HG02610 (cell line): ENCODE measurements at regions not wholly inside any gene's neighbourhood (a gene's known extent, or its start where the extent isn't known, plus 50 kb on each side); places are given as distances from the start of the nearest gene placed in this dataset.

Source experiments
- ATAC-seq: cut with Tn5 transposase; IDR thresholded peaks from one replicate; pipeline ENCODE4 v1.9.1; 2021; ENCODE audit warnings: mild to moderate bottlenecking, moderate library complexity; ENCODE audit not compliant: unreplicated experiment

GRCh38 chr16:65224471-65224870, 102.6 kb upstream of the CDH11 start:
- no peak for ATAC-seq

- ATAC-seq, result no peak
These were observed 101.5 kb upstream of the CDH11 start for GRCh38 chr16:65223335-65223734.

- ATAC-seq, result no peak
These were observed 100.7 kb upstream of the CDH11 start for GRCh38 chr16:65222536-65222935.

DNA sequence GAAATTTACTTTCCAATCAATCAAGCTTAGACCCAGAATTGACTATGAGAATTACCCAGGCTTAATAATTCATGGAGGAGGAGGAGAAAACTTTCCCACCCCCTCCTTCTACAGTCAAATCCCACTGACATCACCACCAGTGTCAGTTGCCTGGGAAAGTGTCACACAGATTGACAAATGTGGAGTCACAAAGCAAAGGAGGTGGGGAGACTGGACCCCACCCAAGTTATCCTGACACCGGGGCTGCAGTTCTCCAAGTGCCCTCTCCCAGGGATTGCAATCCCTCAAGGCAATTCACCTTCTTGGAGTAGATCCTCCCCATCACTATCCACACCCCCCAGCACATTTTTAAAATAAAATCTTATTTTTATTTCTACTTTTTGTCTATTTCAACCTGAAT, 100.2 kb upstream of the CDH11 start:
- no peak for ATAC-seq

DNA sequence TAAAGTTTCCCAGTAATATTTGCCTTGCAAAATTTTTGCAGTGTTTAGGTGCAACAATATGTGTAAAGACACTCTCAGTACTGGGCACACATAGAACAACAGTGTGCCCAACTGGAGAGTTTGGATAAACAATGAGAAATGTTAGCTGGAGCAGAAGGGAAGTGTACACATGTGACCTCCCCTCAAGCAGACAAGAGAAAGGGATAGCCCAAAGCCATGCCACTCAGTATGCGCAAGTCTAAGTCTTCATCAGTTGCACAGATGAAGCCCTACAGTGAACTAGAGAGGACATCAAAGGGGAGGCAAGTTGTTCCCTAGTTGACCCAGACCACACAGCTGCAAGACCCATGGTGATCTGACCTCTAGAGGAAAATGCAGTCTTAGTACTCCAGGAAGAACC, 97.9 kb upstream of the CDH11 start:
- no peak for ATAC-seq

GRCh38 chr16:65218348-65218747, 96.5 kb upstream of the CDH11 start:
- no peak for ATAC-seq

DNA sequence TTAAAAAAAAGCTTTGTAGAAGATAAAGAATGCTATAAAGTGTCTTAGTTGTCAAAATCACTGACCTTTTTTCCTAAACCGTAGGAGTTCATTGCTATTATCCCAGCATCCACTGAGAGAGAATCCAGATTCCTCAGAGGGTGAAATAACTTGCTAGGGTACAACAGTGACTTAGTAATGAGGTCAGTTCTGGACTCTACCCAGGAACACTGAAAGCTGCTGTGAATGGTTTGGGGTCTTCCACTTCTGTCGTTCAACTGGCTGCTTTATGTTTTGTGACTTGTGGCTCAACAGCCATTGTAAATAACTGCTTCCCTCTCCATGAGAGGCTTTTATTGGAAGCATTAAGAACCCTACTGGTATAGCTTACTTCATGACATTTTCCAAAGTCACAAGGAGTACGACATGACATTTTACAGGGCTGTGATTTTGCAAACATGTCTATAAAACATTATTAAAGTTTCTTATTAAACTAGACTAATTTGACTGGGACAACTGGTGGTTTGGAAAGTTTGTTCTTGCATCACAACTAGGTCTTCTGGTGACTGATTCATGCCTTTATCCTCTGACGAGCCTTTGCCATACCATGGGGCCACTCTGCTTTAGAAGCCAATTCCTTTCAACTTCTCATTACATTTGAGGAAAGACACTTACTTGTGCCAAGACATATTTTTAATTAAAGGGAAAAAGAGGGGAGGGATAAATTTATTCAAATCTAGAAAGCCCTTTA, 92.2 kb upstream of the CDH11 start:
- ATAC-seq, result no peak

GRCh38 chr16:65212791-65213190, 90.9 kb upstream of the CDH11 start:
- ATAC-seq, result no peak

DNA sequence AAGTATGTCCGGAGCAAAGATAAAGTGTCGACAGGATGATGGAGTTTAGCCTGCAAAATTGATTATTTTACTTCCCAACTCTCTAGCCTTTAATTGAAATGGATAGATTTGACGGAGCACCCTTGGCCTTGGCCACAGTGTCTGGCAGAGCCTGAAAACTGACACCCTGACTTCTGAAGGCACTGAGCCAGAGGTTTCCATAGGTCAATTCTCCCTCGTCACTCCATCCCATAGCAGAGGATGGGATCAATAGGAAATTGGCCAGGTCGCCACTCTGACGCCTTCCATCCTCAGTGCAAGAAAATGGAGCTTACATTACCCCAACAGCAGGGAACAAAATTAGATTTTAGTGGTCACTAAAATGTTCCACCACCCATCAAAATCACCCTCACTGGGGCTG, 90.4 kb upstream of the CDH11 start:
- no peak for ATAC-seq

DNA sequence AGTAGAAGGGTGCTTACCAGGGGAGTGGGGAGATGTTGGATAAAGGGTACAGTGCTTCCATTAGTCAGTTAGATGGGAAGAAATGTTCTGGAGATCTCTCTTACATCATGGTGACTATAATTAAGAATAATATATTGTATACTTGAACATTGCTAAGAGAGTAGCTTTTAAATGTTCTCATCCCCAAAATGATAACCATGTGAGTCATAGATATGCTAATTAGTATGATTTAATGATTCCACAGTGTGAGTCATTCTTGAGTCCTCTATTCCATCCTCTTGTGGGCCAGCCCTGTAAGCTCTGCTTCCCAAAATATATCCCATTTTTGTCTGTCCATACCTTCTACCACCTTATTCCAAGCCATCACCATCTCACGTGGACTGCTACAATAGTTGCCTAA, 80.6 kb upstream of the CDH11 start:
- ATAC-seq, result no peak

- no peak for ATAC-seq
These were observed 79.6 kb upstream of the CDH11 start for GRCh38 chr16:65201511-65201910.

DNA sequence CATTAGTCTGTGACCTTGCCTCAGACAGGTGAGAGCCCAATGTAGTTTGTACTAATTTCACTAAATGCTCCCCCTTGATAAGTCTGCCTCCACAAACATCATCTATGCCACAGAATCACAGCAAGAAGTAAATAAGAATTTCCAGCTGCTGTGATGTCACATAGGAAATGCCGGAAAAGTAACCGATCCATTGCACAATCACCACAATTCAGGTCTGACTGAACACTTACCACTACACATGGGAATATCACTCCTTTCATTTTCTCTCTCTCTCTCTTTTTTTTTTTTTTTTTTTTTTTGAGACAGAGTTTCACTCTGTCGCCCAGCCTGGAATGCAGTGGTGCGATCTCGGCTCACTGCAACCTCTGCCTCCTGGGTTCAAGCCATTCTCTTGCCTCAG, 79.0 kb upstream of the CDH11 start:
- no peak for ATAC-seq

- ATAC-seq, result no peak
These were observed 78.4 kb upstream of the CDH11 start for GRCh38 chr16:65200156-65200773.

GRCh38 chr16:65196420-65197075, 74.7 kb upstream of the CDH11 start:
- no peak for ATAC-seq

GRCh38 chr16:65195998-65196397, 74.1 kb upstream of the CDH11 start:
- ATAC-seq, result no peak

GRCh38 chr16:65185241-65185778, 63.4 kb upstream of the CDH11 start:
- no peak for ATAC-seq

GRCh38 chr16:65181071-65181561, 59.3 kb upstream of the CDH11 start:
- ATAC-seq, result no peak

DNA sequence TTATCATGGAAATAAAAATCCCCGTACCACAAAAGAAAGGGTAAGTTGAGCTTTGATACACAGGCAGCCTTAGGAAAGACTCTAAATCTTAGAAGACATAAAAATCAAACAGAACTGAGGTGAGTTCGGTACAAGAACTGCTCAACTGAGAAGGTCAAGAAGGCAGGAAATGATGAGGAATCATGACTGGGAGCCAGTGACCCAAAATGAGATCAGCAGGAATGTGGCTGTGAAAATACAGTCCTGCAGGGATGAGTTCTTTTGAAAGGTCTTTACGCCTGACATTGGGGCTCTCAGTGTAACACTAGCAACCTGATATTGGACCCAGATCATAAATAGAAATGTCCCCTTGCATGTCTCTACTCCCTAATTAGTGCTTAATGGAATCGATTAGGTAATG, 56.3 kb upstream of the CDH11 start:
- no peak for ATAC-seq

- no peak for ATAC-seq
These were observed 54.7 kb upstream of the CDH11 start for GRCh38 chr16:65176603-65177002.

DNA sequence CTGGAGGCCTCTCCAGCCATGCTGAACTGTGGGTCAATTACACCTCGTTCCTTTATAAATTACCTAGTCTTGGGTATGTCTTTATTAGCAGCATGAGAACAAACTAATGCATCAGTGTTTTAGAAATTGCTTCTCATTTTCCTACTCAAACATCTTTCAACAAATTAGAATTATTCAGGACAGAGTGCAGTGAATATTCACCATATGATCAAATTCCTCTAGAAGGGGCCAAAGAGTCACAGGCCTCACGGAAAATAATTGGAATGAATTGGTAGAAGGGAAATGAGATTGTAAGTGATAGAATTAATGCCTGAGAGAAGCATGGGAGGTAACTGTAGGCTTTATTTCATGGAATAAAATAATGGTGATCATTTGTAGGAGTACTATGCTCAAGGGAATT, 50.5 kb upstream of the CDH11 start:
- ATAC-seq, result no peak
